GM23338 (cell line): ENCODE measurements at regions not wholly inside any gene's neighbourhood (a gene's known extent, or its start where the extent isn't known, plus 50 kb on each side); places are given as distances from the start of the nearest gene placed in this dataset.

Source experiments
- CREB1 ChIP-seq: fragments of 250-450 bp; sonication (Bioruptor Pico); IDR thresholded peaks from 2 replicates; pipeline ENCODE4 v1.5.0; 2020; ENCODE audit warnings: low read depth, mild to moderate bottlenecking, moderate library complexity
- CTCF ChIP-seq, 2 experiments: fragments of 200-600 bp in 1 of 2; sonication (generic) in 1 of 2; conservative IDR thresholded peaks; 2 replicates each; pipeline versions ENCODE4 v1.5.1 to v1.6.1; 2016 to 2017; ENCODE audit warnings: antibody characterized with exemption in 2 of 2, low read depth in 2 of 2, mild to moderate bottlenecking in 2 of 2, moderate library complexity in 1 of 2
- EZH2 ChIP-seq: fragments of 200-600 bp; sonication (generic); IDR thresholded peaks from one replicate; pipeline ENCODE4 v1.8.0; 2017; ENCODE audit warnings: antibody characterized with exemption, mild to moderate bottlenecking, low read depth; ENCODE audit not compliant: unreplicated experiment
- EZH2phosphoT487 ChIP-seq: fragments of 200-600 bp; sonication (generic); IDR thresholded peaks from one replicate; pipeline ENCODE4 v1.8.1; 2018; ENCODE audit warnings: antibody characterized with exemption; ENCODE audit not compliant: unreplicated experiment
- JUNB ChIP-seq: IDR thresholded peaks from one replicate; pipeline ENCODE4 v1.6.1; 2016; ENCODE audit warnings: antibody characterized with exemption; ENCODE audit not compliant: unreplicated experiment
- NANOG ChIP-seq: IDR thresholded peaks from 2 replicates; pipeline ENCODE4 v1.6.1; 2016; ENCODE audit warnings: antibody characterized with exemption, borderline replicate concordance
- POLR2AphosphoS5 ChIP-seq: IDR thresholded peaks from 2 replicates; pipeline ENCODE4 v1.6.1; 2016; ENCODE audit warnings: antibody characterized with exemption, low read depth
- STAT1 ChIP-seq: IDR thresholded peaks from one replicate; pipeline ENCODE4 v1.6.1; 2016; ENCODE audit warnings: antibody characterized with exemption; ENCODE audit not compliant: unreplicated experiment
- ZNF331 ChIP-seq: fragments of 250-450 bp; sonication (Bioruptor Pico); IDR thresholded peaks from 2 replicates; pipeline ENCODE4 v1.5.0; 2020; ENCODE audit warnings: low read depth, mild to moderate bottlenecking, moderate library complexity
- TF ChIP-seq, protein P1 (sequence below): IDR thresholded peaks from one replicate; pipeline ENCODE4 v1.6.1; 2018; ENCODE audit warnings: antibody characterized with exemption; ENCODE audit not compliant: unreplicated experiment

- TF ChIP-seq CTCF (conservative IDR thresholded peaks at IDR 0.05; ENCODE audit: low read depth in 2 of 2): no peak
- no peak for TF ChIP-seq EZH2phosphoT487
- TF ChIP-seq POLR2AphosphoS5: no peak
- TF ChIP-seq, protein P1, sequence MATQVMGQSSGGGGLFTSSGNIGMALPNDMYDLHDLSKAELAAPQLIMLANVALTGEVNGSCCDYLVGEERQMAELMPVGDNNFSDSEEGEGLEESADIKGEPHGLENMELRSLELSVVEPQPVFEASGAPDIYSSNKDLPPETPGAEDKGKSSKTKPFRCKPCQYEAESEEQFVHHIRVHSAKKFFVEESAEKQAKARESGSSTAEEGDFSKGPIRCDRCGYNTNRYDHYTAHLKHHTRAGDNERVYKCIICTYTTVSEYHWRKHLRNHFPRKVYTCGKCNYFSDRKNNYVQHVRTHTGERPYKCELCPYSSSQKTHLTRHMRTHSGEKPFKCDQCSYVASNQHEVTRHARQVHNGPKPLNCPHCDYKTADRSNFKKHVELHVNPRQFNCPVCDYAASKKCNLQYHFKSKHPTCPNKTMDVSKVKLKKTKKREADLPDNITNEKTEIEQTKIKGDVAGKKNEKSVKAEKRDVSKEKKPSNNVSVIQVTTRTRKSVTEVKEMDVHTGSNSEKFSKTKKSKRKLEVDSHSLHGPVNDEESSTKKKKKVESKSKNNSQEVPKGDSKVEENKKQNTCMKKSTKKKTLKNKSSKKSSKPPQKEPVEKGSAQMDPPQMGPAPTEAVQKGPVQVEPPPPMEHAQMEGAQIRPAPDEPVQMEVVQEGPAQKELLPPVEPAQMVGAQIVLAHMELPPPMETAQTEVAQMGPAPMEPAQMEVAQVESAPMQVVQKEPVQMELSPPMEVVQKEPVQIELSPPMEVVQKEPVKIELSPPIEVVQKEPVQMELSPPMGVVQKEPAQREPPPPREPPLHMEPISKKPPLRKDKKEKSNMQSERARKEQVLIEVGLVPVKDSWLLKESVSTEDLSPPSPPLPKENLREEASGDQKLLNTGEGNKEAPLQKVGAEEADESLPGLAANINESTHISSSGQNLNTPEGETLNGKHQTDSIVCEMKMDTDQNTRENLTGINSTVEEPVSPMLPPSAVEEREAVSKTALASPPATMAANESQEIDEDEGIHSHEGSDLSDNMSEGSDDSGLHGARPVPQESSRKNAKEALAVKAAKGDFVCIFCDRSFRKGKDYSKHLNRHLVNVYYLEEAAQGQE: no peak
- TF ChIP-seq JUNB: no peak
- no peak for TF ChIP-seq EZH2
- no peak for TF ChIP-seq CREB1
- no peak for TF ChIP-seq ZNF331 (CRISPR knock-in tag)
- no peak for TF ChIP-seq STAT1
- TF ChIP-seq NANOG: no peak
Observed at GRCh38 chr6:167407239-167408064, 82.6 kb downstream of the TTLL2 start.
